A673 (cell line): ENCODE measurements at regions not wholly inside any gene's neighbourhood (a gene's known extent, or its start where the extent isn't known, plus 50 kb on each side); places are given as distances from the start of the nearest gene placed in this dataset.

ENCODE experiments used
- CTCF ChIP-seq: fragments of 300-800, 200-600 bp; sonication (generic); conservative IDR thresholded peaks from 2 replicates; pipeline ENCODE4 v1.5.1; 2017; ENCODE audit warnings: low read depth, mild to moderate bottlenecking, antibody characterized with exemption, low read length, moderate library complexity, mixed read lengths
- EZH2 ChIP-seq: fragments of 200-600 bp; sonication (generic); IDR thresholded peaks from 2 replicates; pipeline ENCODE4 v1.6.1; 2017; ENCODE audit warnings: borderline replicate concordance, low read depth, mild to moderate bottlenecking, mixed read lengths, antibody characterized with exemption, low read length; ENCODE audit not compliant: poor library complexity, severe bottlenecking

- TF ChIP-seq CTCF (no peak), EZH2 (no peak)
Observed at GRCh38 chr13:22836475-22836874, 344.3 kb upstream of the SGCG start.
